NOMO-1 (cell line): ENCODE measurements at regions not wholly inside any gene's neighbourhood (a gene's known extent, or its start where the extent isn't known, plus 50 kb on each side); places are given as distances from the start of the nearest gene placed in this dataset.
"Not testable (repeated sequence)": the region's sequence is repeated elsewhere in the genome, so short reads cannot be mapped to it uniquely, and the experiment has no call there.

ENCODE experiments used
- DNase-seq, 2 experiments: peaks; one replicate each; lab custom pipeline; 2025; ENCODE audit not compliant: unreplicated experiment in 2 of 2; lab: John Stamatoyannopoulos, UW

DNA sequence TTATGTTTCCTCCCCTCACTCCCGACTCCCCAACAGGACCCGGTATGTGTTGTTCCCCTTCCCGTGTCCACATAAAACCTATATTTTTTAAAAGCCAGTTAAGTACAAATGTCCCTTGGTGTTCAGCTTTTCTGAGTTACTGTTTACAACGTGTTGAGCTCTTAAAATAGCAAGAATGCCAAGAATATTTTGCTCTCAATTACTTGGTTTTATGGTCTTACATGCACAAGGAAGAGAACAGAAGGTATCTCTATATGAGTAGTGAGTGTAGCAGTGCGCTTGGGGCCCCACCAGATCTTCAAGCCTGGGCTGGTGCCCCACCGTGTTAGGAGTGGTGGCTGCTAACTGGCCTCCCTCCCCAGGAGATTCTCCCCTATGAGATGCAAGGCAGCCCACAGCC, 75.3 kb downstream of the RIN2 start:
- DNase-seq, result no peak

DNA sequence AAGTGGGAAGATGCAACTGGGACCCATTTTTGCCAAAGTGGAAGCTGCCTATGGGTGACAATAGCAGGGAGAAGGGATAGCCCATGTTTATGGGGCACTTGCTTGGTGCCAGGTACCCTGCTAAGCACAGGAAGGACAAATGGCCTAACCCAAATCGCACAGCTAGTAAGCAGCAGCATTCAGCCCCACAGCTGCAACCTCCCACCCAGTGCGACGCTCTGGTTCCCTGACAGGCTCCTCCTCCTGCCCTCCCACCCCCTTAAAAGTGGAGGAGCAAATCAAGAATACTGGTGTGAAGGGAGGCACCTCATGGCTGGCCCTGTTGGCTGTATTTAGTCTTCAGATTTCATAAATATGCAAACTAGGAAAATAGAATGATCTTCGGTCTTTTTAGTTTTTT, 76.2 kb downstream of the RIN2 start:
- no peak for DNase-seq

DNA sequence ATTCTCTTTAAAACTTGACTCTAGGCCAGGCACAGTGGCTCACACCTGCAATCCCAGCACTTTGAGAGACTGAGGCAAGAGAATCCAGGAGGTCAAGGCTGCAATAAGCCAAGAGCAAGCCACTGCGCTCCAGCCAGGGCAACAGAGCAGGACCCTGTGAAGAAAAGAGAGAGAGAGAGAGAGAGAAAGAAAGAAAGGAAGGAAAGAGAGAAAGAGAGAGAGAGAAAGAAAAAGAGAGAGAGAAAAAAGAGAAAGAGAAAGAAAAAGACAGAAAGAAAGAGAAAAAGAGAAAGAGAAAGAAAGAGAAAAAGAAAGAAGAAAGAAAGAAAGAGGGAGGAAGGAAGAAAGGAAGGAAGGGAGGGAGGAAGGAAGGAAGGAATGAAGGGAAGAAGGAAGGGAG, 76.7 kb downstream of the RIN2 start:
- DNase-seq, result no peak

DNA sequence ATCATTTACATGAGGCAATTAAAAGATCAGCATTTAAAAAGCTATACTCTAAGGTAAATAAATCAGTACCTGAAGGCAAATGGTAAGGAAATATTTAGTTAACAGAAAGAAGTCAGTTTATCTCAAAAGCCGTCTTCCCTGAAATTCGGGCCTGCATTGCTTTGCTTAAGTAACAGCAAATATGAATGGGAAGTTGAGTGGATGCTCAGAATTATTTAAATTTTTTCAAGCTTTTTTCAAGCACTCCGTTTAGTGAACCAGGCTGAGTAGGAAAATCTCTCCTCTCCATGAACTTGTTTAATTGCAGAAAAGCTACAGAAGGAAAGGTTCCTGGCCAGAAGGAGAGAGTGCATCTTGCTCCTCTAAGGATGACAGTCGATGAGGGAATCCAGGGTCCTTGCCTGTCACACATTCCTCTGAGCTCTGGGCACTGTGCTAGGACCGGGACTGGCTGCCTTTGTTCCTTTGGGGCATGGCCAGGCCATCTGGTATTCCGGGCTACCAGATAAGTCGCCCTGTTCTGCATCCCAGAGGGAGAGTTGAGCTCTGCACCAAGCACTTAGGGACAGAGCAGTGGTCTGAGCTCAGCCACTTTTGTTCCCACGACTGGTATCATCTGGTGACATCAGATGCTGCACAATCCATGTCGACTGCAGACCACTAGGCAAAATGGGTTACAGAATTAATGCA, 77.6 kb downstream of the RIN2 start:
- no peak for DNase-seq

DNA sequence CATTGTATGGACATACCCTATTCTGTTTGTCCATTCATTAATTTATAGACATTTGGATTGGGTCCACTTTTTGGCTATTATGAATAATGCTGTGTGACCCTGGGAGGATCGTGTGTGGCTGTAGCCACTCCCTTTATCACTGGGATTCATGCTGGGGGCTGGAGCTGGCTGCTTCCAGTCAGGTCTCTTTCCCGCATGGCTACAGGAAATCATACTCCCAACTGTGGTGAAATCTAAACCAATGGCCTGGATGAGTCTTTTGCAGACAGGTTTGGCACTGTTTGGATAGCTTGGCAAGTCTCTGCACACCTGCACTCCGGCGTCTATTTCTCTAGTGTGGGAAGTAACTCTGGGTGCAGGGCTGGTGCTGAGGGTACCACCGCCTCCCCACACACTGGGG, 80.4 kb downstream of the RIN2 start:
- no peak for DNase-seq

DNA sequence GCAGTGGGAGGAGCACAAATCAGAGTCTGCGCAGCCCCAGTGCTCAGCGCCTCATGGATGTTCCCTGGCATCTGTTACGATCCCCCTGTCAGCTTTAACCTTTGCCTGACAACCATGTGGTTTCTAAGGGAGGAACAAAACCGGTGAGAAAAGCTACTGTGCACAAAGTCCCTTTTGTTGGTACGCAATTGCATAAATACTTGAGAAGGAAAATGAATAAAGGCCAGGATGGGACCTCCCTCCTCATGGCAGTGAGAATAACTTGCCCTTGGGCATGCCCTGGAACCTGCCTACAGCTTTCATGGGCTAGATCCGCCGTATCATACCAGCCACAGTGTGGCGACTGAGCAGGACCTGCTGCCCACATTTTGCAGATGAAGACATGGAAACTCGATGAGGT, 81.0 kb downstream of the RIN2 start:
- no peak for DNase-seq

DNA sequence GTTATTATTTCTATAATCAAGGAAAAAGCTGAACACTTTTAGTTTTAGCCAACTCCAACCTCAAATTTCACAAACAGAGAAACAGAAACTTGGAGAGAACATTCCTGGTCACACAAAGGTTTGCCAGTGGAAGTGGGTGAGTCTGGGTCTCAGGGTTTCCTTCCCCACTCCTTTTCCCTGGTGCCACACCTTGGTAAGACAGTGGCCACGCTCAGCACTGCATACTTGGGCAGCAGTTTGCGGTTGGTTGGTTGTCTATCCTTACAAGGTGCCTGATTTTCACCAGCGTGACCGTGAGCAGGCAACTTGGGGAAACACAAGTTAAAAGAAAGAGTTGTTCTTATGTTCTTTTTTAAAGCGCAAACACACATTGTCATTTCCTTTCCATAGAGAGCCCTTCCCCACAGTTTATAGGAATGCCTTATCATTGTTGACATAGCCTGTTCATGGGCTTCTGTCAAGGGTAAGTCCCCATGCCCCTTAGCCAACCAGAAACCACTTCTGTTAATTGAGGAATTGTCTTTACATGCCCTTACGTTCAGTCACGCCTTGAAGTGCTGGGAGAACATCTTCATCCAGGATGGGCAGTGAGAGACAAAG, 82.2 kb downstream of the RIN2 start:
- no peak for DNase-seq

DNA sequence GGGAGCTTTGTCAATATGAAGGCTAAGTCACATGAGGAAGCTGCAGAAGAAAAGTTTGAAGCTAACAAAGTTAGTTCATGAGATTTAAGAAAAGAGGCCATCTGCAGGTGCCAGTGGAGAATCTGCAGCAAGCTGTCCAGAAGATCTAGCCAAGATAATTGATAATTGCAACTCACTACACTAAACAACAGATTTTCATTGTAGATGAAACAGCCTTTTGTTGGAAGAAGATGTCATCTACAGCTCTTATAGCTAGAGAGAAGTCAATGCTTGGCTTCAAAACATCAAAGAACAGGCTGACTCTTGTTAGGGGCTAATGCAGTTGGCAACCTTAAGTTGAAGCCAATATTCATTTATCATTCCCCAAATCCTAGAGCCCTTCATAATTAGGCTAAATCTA, 83.7 kb downstream of the RIN2 start:
- no peak for DNase-seq

DNA sequence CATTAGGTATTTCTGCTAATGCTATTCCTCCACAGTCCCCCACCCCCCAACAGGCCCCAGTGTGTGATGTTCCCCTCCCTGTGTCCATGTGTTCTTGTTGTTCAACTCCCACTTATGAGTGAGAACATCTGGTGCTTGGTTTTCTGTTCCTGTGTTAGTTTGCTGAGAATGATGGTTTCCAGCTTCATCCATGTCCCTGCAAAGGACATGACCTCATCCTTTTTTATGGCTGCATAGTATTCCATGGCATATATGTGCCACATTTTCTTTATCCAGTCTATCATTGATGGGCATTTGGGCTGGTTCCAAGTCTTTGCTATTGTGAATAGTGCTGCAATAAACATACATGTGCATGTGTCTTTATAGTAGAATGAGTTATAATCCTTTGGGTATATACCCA, 86.8 kb downstream of the RIN2 start:
- DNase-seq, result not testable (repeated sequence)

DNA sequence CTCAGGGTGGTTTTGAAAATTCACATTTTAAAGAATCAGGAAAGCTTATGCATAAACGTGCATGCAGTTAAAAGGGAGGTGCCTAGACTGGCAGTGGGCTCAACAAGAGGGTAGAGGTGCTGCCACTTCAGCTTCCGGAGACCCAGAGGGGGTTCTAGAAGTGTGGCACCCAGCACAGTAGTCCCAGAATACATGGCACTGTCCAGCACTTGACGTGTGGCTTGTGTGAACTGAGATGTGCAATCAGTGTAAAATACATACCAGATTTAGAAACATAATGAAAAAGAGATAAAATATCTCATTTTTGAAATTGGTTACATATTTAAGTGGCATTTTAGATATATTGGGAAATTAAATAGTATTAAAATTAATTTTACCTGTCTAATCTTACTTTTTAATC, 89.3 kb downstream of the RIN2 start:
- no peak for DNase-seq

DNA sequence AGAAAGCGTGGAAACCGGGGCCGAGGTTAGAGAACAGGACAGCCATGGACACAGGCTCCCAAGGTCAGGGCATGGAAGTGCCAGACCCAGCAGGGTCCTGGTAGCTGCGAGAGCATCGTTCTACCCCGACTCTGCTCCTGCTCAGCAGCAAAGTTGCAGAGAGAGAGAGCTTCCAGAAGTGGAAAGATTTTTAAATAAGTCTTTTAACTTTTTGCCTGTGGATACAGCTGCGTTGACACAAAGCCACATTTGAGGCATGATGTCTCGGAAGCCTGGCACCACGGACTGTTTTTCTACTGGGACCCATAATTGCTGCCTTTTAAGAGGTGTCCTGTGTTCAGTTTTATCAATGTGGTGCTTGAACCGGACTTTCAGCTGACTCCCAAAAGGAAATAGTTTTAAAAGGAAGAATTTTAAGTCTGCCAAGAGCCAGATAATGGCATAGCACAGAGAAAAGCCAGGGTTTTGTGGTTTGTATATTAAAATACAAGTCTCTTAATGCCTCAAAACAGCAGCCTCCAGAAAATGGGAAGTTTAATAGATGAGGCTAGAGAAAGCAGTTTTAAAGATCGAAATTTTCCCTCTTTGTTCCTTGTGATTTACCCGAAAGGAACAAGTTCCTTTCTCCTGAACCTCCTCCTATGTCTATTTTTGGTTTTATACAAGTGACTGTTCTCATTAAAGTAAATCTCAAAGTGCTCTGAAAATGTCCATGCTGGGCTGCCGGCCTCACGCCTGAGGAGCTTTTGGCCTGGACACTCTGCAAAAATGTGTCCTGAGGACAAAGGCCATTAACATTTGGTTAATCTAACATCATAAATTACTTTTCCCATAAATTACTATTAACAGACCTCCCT, 91.5 kb downstream of the RIN2 start:
- no peak for DNase-seq

DNA sequence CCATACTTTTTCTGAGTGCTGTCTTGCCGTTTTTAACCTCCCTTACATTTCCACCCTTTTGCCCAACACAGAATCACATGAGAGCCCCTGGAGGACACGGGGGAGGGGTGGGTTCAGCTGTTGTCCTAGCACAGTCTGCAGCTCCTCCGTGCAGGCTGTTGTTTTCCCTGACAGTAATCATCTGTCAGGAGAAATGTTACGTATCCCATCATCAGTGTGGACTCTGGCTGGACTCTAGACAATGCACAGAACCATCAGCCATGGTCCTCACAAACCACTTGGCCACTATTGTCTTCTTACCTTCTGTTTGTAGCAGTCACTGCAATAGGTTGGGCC, 92.1 kb downstream of the RIN2 start:
- DNase-seq, result no peak

DNA sequence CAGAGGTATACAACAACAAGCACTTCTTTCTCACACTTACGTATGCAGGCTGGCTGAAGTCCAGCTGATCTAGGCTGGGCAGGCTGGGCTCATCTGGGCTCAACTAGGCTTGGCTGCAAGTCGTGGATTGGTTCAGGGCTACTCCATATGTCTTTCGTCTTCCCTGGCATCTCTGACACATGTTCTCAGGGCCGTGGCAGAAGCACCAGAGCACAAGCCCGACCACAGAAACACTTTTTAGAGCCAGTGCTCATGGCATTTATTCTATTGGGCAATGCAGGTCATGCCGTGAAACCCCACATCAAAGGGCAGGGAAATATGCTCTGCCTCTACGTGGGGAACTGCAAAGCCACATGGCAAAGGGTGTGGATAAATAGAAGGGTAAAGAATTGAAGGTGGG, 93.8 kb downstream of the RIN2 start:
- DNase-seq, result no peak

DNA sequence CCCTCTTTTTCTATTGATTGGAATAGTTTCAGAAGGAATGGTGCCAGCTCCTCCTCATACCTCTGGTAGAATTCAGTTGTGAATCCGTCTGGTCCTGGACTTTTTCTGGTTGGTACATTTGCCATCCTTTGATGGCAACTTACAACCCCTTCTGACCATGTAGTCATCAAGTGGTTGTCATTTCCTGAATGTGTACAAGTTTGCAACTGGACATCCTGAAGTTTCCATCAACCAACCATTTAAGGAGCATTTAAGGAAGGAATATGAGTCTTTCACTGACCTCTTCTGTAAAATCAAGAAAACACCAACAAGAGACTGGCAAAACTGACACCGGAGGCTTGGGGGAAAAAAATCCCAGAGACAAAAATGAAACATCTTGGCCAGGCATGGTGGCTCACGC, 97.4 kb downstream of the RIN2 start:
- no peak for DNase-seq

DNA sequence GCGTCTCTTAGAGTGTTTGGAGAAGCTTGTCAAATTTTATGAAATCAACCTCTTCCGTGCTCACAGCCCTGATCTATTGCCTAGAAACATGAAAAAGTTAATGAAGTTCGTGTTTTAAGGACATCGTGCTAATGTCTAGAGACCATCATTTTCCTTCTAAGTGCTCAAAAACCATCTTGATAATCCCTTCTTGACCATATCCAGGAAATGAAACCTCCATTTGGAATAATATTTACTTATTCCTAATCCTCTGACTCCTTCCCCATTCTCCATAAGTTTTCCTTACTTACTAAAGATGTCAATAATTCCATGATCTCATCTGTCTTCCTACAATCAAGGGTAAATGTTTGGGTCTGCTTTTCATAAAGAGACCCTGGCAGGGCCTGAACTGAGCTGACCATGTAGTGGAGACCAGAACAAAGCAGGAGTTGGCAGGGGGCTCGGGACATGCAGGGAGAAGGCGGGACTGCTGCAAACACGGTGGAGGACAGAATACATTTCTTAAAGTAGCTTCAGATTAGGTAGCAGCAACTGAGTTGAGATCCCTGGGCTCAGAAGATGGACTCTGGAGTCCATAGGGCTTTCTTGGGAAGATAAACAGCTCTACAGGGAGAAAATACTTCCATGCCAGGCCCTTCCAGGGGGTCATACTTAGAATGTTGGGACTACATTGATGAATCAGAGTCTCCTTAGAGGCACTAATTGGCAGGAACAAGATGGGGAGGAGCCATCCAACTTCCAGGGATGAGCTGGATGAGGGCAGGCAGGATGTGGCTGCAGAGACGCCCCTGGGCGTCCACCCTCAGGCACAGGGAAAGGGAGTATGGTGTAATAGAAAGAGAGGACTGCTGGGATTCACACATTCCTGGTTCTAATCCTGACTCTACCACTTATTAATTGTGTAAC, 100.7 kb downstream of the RIN2 start:
- DNase-seq, result no peak

DNA sequence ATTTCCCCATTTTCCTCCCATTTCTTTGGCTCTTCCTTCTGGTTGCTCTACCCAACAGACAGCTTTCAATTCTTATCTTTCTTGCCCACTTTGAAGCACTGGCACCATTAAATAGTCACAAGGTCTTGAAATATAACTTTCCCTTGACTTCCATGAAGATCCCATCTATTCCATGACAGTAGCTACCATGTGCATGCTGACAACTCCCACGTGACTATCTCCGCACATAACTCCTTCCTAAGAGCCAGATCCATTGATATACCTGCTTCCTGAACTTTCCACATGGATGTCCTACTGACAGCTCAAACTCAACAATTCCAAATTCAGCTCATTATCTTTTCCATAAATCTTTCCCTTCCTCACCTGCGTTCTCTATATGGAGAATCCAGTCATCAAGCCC, 101.4 kb downstream of the RIN2 start:
- DNase-seq, result no peak

DNA sequence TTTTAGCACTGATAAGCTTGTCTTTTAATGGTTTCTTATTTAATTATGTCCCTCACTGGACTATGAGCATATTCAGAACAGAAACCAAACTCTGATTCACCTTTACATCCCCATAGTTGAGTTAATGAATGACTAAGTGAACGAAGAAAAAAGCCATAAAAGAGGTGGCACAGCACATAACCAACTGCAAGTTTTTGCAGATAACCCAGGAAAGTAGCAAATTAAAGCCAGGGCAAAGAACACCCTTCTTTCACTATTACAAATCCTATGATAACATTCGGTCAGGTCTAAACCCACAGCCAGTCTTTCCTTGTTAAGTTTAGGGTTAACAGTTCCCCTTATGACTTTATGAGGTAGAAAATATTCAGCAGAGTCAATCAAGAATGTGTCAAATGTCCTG, 102.7 kb downstream of the RIN2 start:
- no peak for DNase-seq

DNA sequence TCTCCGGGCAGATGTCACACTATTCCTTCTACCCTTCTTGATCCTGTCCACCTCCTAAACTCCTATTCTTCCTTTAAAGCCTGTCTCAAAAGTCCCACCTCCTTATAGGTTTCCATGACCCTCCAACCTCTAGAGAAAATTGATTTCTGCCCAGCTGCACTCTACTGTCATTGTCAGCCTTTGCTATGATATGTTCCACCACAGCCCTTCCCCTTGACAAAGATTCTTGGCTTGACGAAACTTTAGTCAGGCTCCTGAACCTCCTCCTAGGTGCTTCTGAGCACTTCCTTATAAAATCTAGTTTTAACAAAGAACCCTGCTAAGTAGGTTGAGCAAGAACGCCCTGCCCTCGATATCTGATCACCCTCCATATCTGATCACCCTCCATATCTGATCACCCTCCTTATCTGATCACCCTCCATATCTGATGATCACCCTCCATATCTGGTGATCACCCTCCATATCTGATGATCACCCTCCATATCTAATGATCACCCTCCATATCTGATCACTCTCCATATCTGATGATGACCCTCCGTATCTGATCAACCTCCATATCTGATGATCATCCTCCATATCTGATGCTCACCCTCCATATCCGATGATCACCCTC, 103.2 kb downstream of the RIN2 start:
- no peak for DNase-seq

DNA sequence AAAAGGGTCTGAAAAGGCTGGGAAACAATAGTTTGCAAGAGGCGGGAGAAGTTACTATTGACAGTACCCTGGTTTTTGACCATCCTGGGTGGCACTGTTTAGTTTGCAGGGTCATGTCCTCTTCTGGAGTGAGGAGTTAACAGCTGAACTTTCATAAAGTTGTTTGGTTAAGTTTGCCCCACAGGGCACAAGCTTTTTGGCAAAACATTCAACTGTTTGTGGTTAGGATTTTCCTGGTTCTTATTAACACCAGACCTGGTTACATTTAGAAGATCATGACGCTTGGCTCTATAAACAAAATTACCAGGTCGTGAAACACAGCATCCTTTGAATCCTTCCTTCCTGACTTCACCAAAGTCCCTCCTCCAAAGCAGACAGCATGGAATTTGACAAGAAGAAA, 106.1 kb downstream of the RIN2 start:
- DNase-seq, result no peak

DNA sequence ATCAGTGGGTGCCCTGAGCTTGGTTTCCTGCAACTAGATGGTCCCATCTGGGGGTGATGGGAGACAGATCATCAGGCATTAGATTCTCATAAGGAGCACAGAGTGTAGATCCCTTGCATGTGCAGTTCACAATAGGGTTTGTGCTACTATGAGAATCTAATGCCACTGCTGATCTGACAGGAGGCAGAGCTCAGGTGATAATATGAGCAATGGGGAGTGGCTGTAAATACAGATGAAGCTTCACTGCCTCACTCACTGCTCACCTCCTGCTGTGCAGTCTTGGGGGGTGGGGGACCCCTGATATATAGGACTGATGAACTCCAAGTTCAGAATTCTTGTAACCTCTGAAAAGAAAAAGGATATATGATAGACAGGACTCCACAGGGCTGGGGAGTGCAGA, 108.0 kb downstream of the RIN2 start:
- DNase-seq, result no peak

DNA sequence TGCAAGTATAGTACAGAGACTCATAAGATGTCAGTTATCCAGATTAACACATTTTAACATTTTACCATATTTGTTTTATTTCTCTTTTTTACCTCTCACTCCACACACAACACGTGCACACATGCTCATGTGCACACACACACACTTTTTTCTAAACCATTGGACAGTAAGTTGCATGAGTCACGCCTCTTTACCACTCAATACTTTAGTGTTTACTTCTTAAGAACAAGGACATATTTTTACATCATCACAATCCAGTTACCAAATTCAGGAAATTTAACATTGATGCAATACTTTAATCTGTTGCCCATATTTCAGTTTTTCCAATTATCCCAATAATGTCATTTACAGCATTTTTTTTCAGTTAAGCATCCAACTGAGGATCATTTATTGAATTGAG, 109.0 kb downstream of the RIN2 start:
- no peak for DNase-seq
